NCI-H1092 treated with DMSO at 0.1 percent for 48 hours (cell line): ENCODE measurements at regions not wholly inside any gene's neighbourhood (a gene's known extent, or its start where the extent isn't known, plus 50 kb on each side); places are given as distances from the start of the nearest gene placed in this dataset.

Source experiments
- DNase-seq: peaks from one replicate; lab custom pipeline; 2025; lab: John Stamatoyannopoulos, UW

- no peak for DNase-seq
Observed at GRCh38 chr6:47932575-47932974, 150.7 kb downstream of the OPN5 start.

DNA sequence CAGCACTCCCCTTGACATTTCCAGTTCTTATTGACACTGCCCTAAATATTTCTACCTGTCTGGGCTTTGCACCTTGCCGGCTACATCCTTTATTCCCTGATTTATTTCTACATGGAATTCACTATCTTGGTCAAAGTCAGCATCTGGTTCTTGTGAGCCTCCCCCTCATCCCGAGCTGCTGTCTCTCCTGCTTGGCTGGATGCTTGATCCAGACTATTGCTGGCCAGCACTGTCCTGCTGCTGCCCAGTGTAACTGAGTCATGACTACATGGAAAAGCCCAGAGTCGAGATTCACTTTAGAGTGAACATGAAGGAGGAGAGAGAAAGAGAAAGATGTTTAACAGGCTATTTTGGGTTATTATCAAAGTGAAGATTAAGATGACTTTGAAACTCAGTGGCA, 142.2 kb downstream of the OPN5 start:
- no peak for DNase-seq

GRCh38 chr6:47922391-47922790, 140.6 kb downstream of the OPN5 start:
- DNase-seq, result peak; percentile 1

DNA sequence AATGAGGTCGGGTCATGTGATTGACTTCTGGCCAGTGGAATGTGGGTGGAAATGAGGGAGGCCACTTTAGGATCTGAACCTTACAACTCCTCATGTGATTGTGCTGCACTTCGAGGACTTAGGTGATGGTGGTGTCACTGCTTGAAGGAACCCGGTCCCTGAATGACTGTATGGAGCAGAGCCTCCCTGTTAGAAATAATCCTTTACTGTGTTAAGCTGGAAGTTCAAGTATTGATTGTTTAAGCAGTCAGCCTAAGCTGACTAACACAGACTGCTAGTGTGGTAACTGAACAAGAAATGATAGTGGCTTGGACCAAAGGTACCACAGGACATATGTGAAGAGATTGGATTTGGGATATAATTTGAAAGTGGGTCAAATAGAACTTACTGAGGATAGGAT, 138.0 kb downstream of the OPN5 start:
- no peak for DNase-seq

- no peak for DNase-seq
Observed at GRCh38 chr6:47917811-47918210, 136.0 kb downstream of the OPN5 start.

DNA sequence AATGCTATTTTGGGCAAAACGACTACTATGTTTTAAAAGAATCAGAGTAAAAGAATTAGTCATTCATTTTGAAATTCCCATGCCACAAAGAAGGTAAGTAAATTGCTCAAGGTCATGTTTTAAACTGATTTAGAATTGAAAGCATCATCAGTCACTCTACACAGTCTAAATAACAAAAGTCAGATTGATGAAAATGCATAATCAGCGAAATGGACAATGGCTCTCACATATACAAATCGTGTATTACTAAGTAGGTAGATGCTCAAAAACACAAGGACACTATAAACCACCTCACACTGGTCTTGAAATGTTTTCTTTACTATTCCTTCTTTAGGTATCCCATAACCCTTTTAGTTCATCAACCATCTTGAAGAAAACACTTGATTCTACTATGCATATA, 135.4 kb downstream of the OPN5 start:
- no peak for DNase-seq

DNA sequence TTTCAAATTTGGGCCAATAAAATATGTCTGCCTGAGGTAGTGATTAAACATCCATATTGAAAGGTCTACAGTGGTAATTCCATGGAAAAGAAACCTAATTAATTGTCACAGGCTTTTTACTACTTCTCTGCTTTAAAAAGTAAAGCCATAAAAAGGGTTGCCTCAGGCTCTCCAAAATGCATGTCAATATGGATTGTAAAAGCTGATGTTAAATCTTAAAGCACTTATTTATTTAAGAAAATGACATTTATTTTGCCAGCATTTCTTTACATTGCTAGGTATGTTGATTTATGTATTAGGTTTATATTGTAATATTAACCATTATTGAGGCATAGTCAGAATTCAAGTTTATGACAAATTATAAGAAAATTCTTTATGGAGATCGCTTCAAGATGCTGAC, 133.2 kb downstream of the OPN5 start:
- DNase-seq, result no peak

- DNase-seq, result no peak
Observed at GRCh38 chr6:47908271-47908670, 126.4 kb downstream of the OPN5 start.

GRCh38 chr6:47905717-47906116, 123.9 kb downstream of the OPN5 start:
- DNase-seq, result no peak

- no peak for DNase-seq
Observed at GRCh38 chr6:47897247-47897646, 115.4 kb downstream of the OPN5 start.

- DNase-seq, result no peak
Observed at GRCh38 chr6:47890326-47890875, 108.6 kb downstream of the OPN5 start.

- no peak for DNase-seq
Observed at GRCh38 chr6:47879015-47879414, 97.2 kb downstream of the OPN5 start.
